ENCODE measurements at regions not wholly inside any gene's neighbourhood (a gene's known extent, or its start where the extent isn't known, plus 50 kb on each side); places are given as distances from the start of the nearest gene placed in this dataset.

DNA sequence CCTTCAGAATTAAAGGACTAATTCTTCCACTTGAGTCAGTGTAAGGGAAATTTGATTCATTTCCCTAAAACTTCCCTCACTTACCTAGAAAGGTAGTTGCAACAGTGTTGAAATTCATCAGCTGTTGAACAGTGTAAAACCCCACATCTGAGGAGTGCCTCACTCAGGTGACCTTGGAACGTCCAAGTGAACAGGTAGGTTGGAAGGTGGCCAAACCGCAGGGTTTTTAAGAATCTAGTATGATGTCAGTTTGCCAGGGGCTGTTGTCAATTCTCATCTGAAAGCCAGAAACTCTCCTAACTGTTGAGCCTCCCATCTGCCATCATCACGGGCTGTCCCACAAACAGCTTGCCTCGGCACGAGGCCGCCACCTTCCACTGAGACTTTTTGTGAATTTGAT, 105.7 kb downstream of the TMEM174 start:
- Histone ChIP-seq H3K4me3 (ENCODE audit: low read length in 2 of 2) (no peak overlapping the region), H3K4me1 (ENCODE audit: control insufficient read depth, insufficient read depth, low read length) (peaks cover 11% of the 10 kb centered on the region), H3K27ac (ENCODE audit: low read length) (no peak overlapping the region)

GRCh38 chr5:73274881-73275663, 102.1 kb downstream of the TMEM174 start:
- H3K9me3 ChIP-seq (ENCODE audit: control insufficient read depth in 2 of 2, low read length in 2 of 2) = no peaks in the 10 kb centered on the region
- no peak overlapping the region for H3K9ac ChIP-seq (ENCODE audit: low read length in 2 of 2)
- peaks cover 3% of the 10 kb centered on the region for H3K4me1 ChIP-seq (ENCODE audit: control insufficient read depth, insufficient read depth, low read length)
- no peak overlapping the region for H3K27ac ChIP-seq (ENCODE audit: low read length)
- H3K4me3 ChIP-seq (ENCODE audit: low read length in 2 of 2) = no peak overlapping the region
- no peaks in the 10 kb centered on the region for H3K36me3 ChIP-seq (ENCODE audit: control insufficient read depth in 2 of 2, insufficient read depth in 2 of 2, low read length in 2 of 2)
- peaks cover 0 to 12% of the 10 kb centered on the region in 2 donors for H3K27me3 ChIP-seq (ENCODE audit: control insufficient read depth in 1 of 2, insufficient read depth in 2 of 2, low read length in 2 of 2)

More for the DNA sequence above, 105.7 kb downstream of the TMEM174 start:
- Histone ChIP-seq H3K36me3 (ENCODE audit: control insufficient read depth in 2 of 2, insufficient read depth in 2 of 2, low read length in 2 of 2) (no peaks in the 10 kb centered on the region), H3K9me3 (ENCODE audit: control insufficient read depth in 2 of 2, low read length in 2 of 2) (no peaks in the 10 kb centered on the region), H3K27me3 (ENCODE audit: control insufficient read depth in 1 of 2, insufficient read depth in 2 of 2, low read length in 2 of 2) (peaks cover 0 to 10% of the 10 kb centered on the region in 2 donors), H3K9ac (ENCODE audit: low read length in 2 of 2) (no peak overlapping the region)

- H3K27me3 ChIP-seq (ENCODE audit: control insufficient read depth in 1 of 2, insufficient read depth in 2 of 2, low read length in 2 of 2) = peaks cover 0 to 13% of the 10 kb centered on the region in 2 donors
- H3K9ac ChIP-seq (ENCODE audit: low read length in 2 of 2) = no peak overlapping the region
- H3K9me3 ChIP-seq (ENCODE audit: control insufficient read depth in 2 of 2, low read length in 2 of 2) = no peaks in the 10 kb centered on the region
- H3K27ac ChIP-seq (ENCODE audit: low read length) = no peak overlapping the region
- peaks cover 3% of the 10 kb centered on the region for H3K4me1 ChIP-seq (ENCODE audit: control insufficient read depth, insufficient read depth, low read length)
- no peaks in the 10 kb centered on the region for H3K36me3 ChIP-seq (ENCODE audit: control insufficient read depth in 2 of 2, insufficient read depth in 2 of 2, low read length in 2 of 2)
- H3K4me3 ChIP-seq (ENCODE audit: low read length in 2 of 2) = no peak overlapping the region
These were observed 101.1 kb downstream of the TMEM174 start for GRCh38 chr5:73274121-73274520.

DNA sequence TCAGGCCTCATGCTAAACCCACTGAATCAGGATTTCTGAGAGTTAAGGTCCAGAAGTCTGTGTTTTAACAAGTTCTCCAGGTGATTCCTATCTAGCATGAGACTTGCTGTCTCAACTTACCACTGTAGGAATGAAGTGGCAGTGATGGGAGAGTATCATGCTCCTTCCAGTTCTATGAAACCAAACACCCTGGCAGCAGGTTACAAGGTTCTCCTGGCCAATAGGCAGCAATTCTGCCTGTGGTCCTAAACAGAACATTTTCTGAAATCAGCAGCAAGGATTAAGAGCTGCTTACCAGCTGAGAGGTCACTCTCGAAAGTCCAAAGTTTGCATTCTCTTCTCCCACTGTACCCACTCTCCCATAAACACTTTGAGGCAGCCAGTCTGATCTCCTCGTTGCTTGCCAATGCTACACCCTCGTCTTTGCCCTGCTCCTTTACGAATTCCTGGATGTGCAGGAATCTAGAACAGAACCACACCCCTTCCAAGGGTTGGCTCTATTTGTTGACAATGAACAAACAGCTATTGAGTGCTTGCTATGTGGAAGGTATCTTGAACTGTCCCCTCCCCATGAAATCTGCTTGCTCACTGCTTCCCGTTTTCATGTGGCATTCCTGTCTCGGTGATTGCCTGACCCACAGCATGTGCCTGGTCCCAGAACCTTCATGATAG, 100.5 kb downstream of the TMEM174 start:
- no peak overlapping the region for H3K4me3 ChIP-seq (ENCODE audit: low read length in 2 of 2)
- H3K27ac ChIP-seq (ENCODE audit: low read length) = no peak overlapping the region
- peaks cover 0 to 13% of the 10 kb centered on the region in 2 donors for H3K27me3 ChIP-seq (ENCODE audit: control insufficient read depth in 1 of 2, insufficient read depth in 2 of 2, low read length in 2 of 2)
- no peaks in the 10 kb centered on the region for H3K9me3 ChIP-seq (ENCODE audit: control insufficient read depth in 2 of 2, low read length in 2 of 2)
- no peak overlapping the region for H3K9ac ChIP-seq (ENCODE audit: low read length in 2 of 2)
- H3K36me3 ChIP-seq (ENCODE audit: control insufficient read depth in 2 of 2, insufficient read depth in 2 of 2, low read length in 2 of 2) = no peaks in the 10 kb centered on the region
- peaks cover 3% of the 10 kb centered on the region for H3K4me1 ChIP-seq (ENCODE audit: control insufficient read depth, insufficient read depth, low read length)

- Histone ChIP-seq H3K27ac (ENCODE audit: low read length) (no peak overlapping the region), H3K9me3 (ENCODE audit: control insufficient read depth in 2 of 2, low read length in 2 of 2) (no peaks in the 10 kb centered on the region), H3K9ac (ENCODE audit: low read length in 2 of 2) (no peak overlapping the region)
These were observed 99.4 kb downstream of the TMEM174 start for GRCh38 chr5:73272351-73272750.

DNA sequence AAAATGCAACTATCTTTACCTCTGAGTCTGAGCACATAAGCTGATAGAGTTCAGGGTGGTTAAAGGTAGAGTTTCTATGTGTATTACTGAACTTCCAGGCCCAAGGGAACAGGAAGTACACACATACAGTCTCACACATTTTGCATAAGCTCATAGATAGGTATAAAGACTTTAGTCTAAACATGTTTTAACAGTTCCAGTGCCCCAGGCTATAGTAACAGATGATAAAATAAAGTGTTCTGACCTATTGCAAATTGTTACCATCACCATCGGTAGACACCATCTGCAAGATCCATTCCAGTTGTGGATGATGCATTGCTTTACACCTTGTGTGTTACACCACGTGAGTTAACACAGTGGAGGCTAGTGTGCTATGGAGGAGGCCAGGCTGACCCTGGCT, 95.8 kb downstream of the TMEM174 start:
- peaks cover 10% of the 10 kb centered on the region for H3K4me1 ChIP-seq (ENCODE audit: control insufficient read depth, insufficient read depth, low read length)
- H3K4me3 ChIP-seq (ENCODE audit: low read length in 2 of 2) = no peak overlapping the region
- H3K27me3 ChIP-seq (ENCODE audit: control insufficient read depth in 1 of 2, insufficient read depth in 2 of 2, low read length in 2 of 2) = peaks cover 0 to 2% of the 10 kb centered on the region in 2 donors
- no peak overlapping the region for H3K27ac ChIP-seq (ENCODE audit: low read length)
- no peaks in the 10 kb centered on the region for H3K9me3 ChIP-seq (ENCODE audit: control insufficient read depth in 2 of 2, low read length in 2 of 2)
- H3K36me3 ChIP-seq (ENCODE audit: control insufficient read depth in 2 of 2, insufficient read depth in 2 of 2, low read length in 2 of 2) = no peaks in the 10 kb centered on the region
- H3K9ac ChIP-seq (ENCODE audit: low read length in 2 of 2) = no peak overlapping the region

More at GRCh38 chr5:73272351-73272750, 99.4 kb downstream of the TMEM174 start:
- H3K4me3 ChIP-seq (ENCODE audit: low read length in 2 of 2) = no peak overlapping the region
- H3K27me3 ChIP-seq (ENCODE audit: control insufficient read depth in 1 of 2, insufficient read depth in 2 of 2, low read length in 2 of 2) = peaks cover 0 to 5% of the 10 kb centered on the region in 2 donors
- peaks cover 4% of the 10 kb centered on the region for H3K4me1 ChIP-seq (ENCODE audit: control insufficient read depth, insufficient read depth, low read length)
- H3K36me3 ChIP-seq (ENCODE audit: control insufficient read depth in 2 of 2, insufficient read depth in 2 of 2, low read length in 2 of 2) = no peaks in the 10 kb centered on the region

- Histone ChIP-seq H3K4me1 (ENCODE audit: control insufficient read depth, insufficient read depth, low read length) (peaks cover 10% of the 10 kb centered on the region), H3K27ac (ENCODE audit: low read length) (no peak overlapping the region), H3K9me3 (ENCODE audit: control insufficient read depth in 2 of 2, low read length in 2 of 2) (no peaks in the 10 kb centered on the region), H3K4me3 (ENCODE audit: low read length in 2 of 2) (peak overlapping the region in 1 of 2 donors; percentile 66), H3K36me3 (ENCODE audit: control insufficient read depth in 2 of 2, insufficient read depth in 2 of 2, low read length in 2 of 2) (no peaks in the 10 kb centered on the region), H3K27me3 (ENCODE audit: control insufficient read depth in 1 of 2, insufficient read depth in 2 of 2, low read length in 2 of 2) (peaks cover 0 to 2% of the 10 kb centered on the region in 2 donors), H3K9ac (ENCODE audit: low read length in 2 of 2) (no peak overlapping the region)
These were observed 94.9 kb downstream of the TMEM174 start for GRCh38 chr5:73267766-73268435.

GRCh38 chr5:73266925-73267765, 94.2 kb downstream of the TMEM174 start:
- Histone ChIP-seq H3K4me3 (ENCODE audit: low read length in 2 of 2) (peak overlapping the region; percentile 54 to 66), H3K27me3 (ENCODE audit: control insufficient read depth in 1 of 2, insufficient read depth in 2 of 2, low read length in 2 of 2) (peaks cover 0 to 2% of the 10 kb centered on the region in 2 donors), H3K9me3 (ENCODE audit: control insufficient read depth in 2 of 2, low read length in 2 of 2) (no peaks in the 10 kb centered on the region), H3K27ac (ENCODE audit: low read length) (peak overlapping the region; percentile 53), H3K4me1 (ENCODE audit: control insufficient read depth, insufficient read depth, low read length) (peaks cover 10% of the 10 kb centered on the region), H3K9ac (ENCODE audit: low read length in 2 of 2) (peak overlapping the region in 1 of 2 donors; percentile 51), H3K36me3 (ENCODE audit: control insufficient read depth in 2 of 2, insufficient read depth in 2 of 2, low read length in 2 of 2) (no peaks in the 10 kb centered on the region)

- peak overlapping the region; percentile 54 to 66 for H3K4me3 ChIP-seq (ENCODE audit: low read length in 2 of 2)
- no peak overlapping the region for H3K27ac ChIP-seq (ENCODE audit: low read length)
- H3K9ac ChIP-seq (ENCODE audit: low read length in 2 of 2) = peak overlapping the region in 1 of 2 donors; percentile 22
- H3K36me3 ChIP-seq (ENCODE audit: control insufficient read depth in 2 of 2, insufficient read depth in 2 of 2, low read length in 2 of 2) = no peaks in the 10 kb centered on the region
- H3K9me3 ChIP-seq (ENCODE audit: control insufficient read depth in 2 of 2, low read length in 2 of 2) = no peaks in the 10 kb centered on the region
- H3K27me3 ChIP-seq (ENCODE audit: control insufficient read depth in 1 of 2, insufficient read depth in 2 of 2, low read length in 2 of 2) = peaks cover 0 to 2% of the 10 kb centered on the region in 2 donors
- peaks cover 10% of the 10 kb centered on the region for H3K4me1 ChIP-seq (ENCODE audit: control insufficient read depth, insufficient read depth, low read length)
These were observed 93.3 kb downstream of the TMEM174 start for GRCh38 chr5:73266176-73266738.

- no peak overlapping the region for H3K27ac ChIP-seq (ENCODE audit: low read length)
- H3K9ac ChIP-seq (ENCODE audit: low read length in 2 of 2) = no peak overlapping the region
- H3K4me1 ChIP-seq (ENCODE audit: control insufficient read depth, insufficient read depth, low read length) = peaks cover 10% of the 10 kb centered on the region
- peaks cover 0 to 2% of the 10 kb centered on the region in 2 donors for H3K27me3 ChIP-seq (ENCODE audit: control insufficient read depth in 1 of 2, insufficient read depth in 2 of 2, low read length in 2 of 2)
- no peaks in the 10 kb centered on the region for H3K9me3 ChIP-seq (ENCODE audit: control insufficient read depth in 2 of 2, low read length in 2 of 2)
- H3K36me3 ChIP-seq (ENCODE audit: control insufficient read depth in 2 of 2, insufficient read depth in 2 of 2, low read length in 2 of 2) = no peaks in the 10 kb centered on the region
- no peak overlapping the region for H3K4me3 ChIP-seq (ENCODE audit: low read length in 2 of 2)
These were observed 92.6 kb downstream of the TMEM174 start for GRCh38 chr5:73265641-73266040.
